Naive thymus-derived CD4-positive, alpha-beta T cell (primary cell): ENCODE measurements at regions not wholly inside any gene's neighbourhood (a gene's known extent, or its start where the extent isn't known, plus 50 kb on each side); places are given as distances from the start of the nearest gene placed in this dataset.

ENCODE experiments used
- ATAC-seq: fragments of 150-1000 bp; cut with Tn5 transposase; 2 replicates; pipeline ENCODE4 v1.10.0; 2021; ENCODE audit warnings: mild to moderate bottlenecking, moderate library complexity
- CTCF ChIA-PET: fragments of 350-600 bp; sonication (Branson Sonifier 250); formaldehyde crosslinking; loops from one replicate; lab custom pipeline; 2021; ENCODE audit warnings: antibody characterized with exemption; lab: Charles Lee
- POLR2A ChIA-PET: fragments of 350-600 bp; sonication (Branson Sonifier 250); formaldehyde crosslinking; loops from one replicate; lab custom pipeline; 2021; ENCODE audit warnings: antibody characterized with exemption, inconsistent platforms; lab: Charles Lee
- DNase-seq, 9 donors: peaks; one replicate each; pipeline versions ENCODE4 v3.0.0 to v3.0.0-alpha.2; 2020 to 2022; ENCODE audit warnings: mixed read lengths in 1 of 9
- H3K27ac ChIP-seq: one replicate; pipeline ENCODE4 v1.7.0; 2013; ENCODE audit warnings: mild to moderate bottlenecking, low read depth, low read length, moderate library complexity
- H3K27me3 ChIP-seq, 2 donors: one replicate each; pipeline ENCODE4 v1.7.0; 2013; ENCODE audit warnings: low read length in 2 of 2, mild to moderate bottlenecking in 2 of 2, moderate library complexity in 2 of 2; ENCODE audit not compliant: control insufficient read depth in 2 of 2, insufficient read depth in 2 of 2
- H3K36me3 ChIP-seq, 3 experiments: 1 replicate in 2 of 3; 2 replicates in 1 of 3; pipeline ENCODE4 v1.7.0; 2013; ENCODE audit warnings: low read length in 3 of 3, mild to moderate bottlenecking in 3 of 3, moderate library complexity in 1 of 3; ENCODE audit not compliant: insufficient read depth in 3 of 3, control insufficient read depth in 2 of 3
- H3K4me1 ChIP-seq, 2 donors: one replicate each; pipeline ENCODE4 v1.7.0; 2013; ENCODE audit warnings: low read length in 2 of 2, mild to moderate bottlenecking in 2 of 2, moderate library complexity in 1 of 2; ENCODE audit not compliant: control insufficient read depth in 2 of 2, insufficient read depth in 2 of 2
- H3K4me3 ChIP-seq: 2 replicates; pipeline ENCODE4 v1.7.0; 2013; ENCODE audit warnings: mild to moderate bottlenecking, low read length
- H3K9me3 ChIP-seq, 3 experiments: 1 replicate in 2 of 3; 2 replicates in 1 of 3; pipeline ENCODE4 v1.7.0; 2013; ENCODE audit warnings: low read length in 3 of 3; ENCODE audit not compliant: control insufficient read depth in 2 of 3
- H3K27ac Mint-ChIP-seq, 9 donors: one replicate each; pipeline ENCODE4 v1.8.0; 2020 to 2022; ENCODE audit warnings: mixed read lengths in 9 of 9, mild to moderate bottlenecking in 8 of 9, moderate library complexity in 5 of 9, inconsistent platforms in 2 of 9
- H3K27me3 Mint-ChIP-seq, 5 donors: one replicate each; pipeline ENCODE4 v1.8.0; 2021 to 2022; ENCODE audit warnings: mixed read lengths in 5 of 5, mild to moderate bottlenecking in 1 of 5
- H3K36me3 Mint-ChIP-seq, 5 donors: one replicate each; pipeline ENCODE4 v1.8.0; 2020 to 2022; ENCODE audit warnings: mixed read lengths in 5 of 5, mild to moderate bottlenecking in 3 of 5, inconsistent platforms in 1 of 5
- H3K4me1 Mint-ChIP-seq, 7 donors: one replicate each; pipeline ENCODE4 v1.8.0; 2020 to 2022; ENCODE audit warnings: mixed read lengths in 7 of 7, mild to moderate bottlenecking in 3 of 7, inconsistent platforms in 1 of 7
- H3K4me3 Mint-ChIP-seq, 10 donors: one replicate each; pipeline ENCODE4 v1.8.0; 2020 to 2022; ENCODE audit warnings: mild to moderate bottlenecking in 10 of 10, mixed read lengths in 10 of 10, moderate library complexity in 6 of 10, inconsistent platforms in 2 of 10
- H3K9me3 Mint-ChIP-seq, 11 donors: one replicate each; pipeline ENCODE4 v1.8.0; 2020 to 2022; ENCODE audit warnings: mixed read lengths in 11 of 11, mild to moderate bottlenecking in 4 of 11, inconsistent platforms in 1 of 11, moderate library complexity in 1 of 11
- intact Hi-C, 2 donors: fragments of 100-400 bp; cut with micrococcal nuclease; formaldehyde crosslinking; loops; one replicate each; pipeline ENCODE4 v1.15.1; 2023

DNA sequence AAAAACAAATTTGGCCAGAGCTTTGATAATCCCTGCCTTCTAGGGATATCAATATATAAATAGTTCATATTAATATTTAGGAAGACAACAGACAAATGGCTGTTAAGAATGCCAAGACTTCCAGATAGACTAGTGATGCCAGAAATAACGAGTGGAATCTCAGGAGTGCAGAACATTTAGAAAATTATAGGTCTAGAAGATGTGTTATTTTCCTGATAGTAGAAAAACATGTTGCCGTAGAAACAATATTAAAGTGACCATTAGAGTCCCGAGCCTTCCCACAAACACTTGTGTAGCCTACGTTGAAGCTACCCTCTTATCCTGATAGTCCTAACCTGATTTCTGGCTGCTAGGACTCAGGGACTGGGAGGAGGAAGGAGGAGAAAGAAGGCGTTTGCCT, 54.3 kb upstream of the ITGA6 start:
- Mint-ChIP-seq H3K36me3 (peaks cover 0 to 9% (median 4%) of the 10 kb centered on the region in 5 donors), H3K4me1 (peaks cover 0 to 10% (median 0%) of the 10 kb centered on the region in 7 donors), H3K27ac (no peak overlapping the region), H3K9me3 (peaks cover 2 to 21% (median 10%) of the 10 kb centered on the region in 11 donors), H3K4me3 (no peak overlapping the region), H3K27me3 (peaks cover 0 to 9% (median 0%) of the 10 kb centered on the region in 5 donors)
- Histone ChIP-seq H3K4me1 (no peaks in the 10 kb centered on the region), H3K27me3 (no peaks in the 10 kb centered on the region), H3K27ac (no peak overlapping the region), H3K4me3 (no peak overlapping the region), H3K9me3 (peaks cover 0 to 6% (median 0%) of the 10 kb centered on the region in 3 experiments), H3K36me3 (no peaks in the 10 kb centered on the region)
- intact Hi-C loops: no loop called here
- CTCF ChIA-PET: interaction anchor here (0.8 to 0.9 kb wide), 2 partner anchors 16 to 80 kb away, joined by 4 read pairs; no protein-coding TSS in a partner anchor
- ATAC-seq (no peak), DNase-seq (no peak)
- POLR2A ChIA-PET: no interaction called here

GRCh38 chr2:172373766-172374165, 53.6 kb upstream of the ITGA6 start:
- intact Hi-C loops: no loop called here

DNA sequence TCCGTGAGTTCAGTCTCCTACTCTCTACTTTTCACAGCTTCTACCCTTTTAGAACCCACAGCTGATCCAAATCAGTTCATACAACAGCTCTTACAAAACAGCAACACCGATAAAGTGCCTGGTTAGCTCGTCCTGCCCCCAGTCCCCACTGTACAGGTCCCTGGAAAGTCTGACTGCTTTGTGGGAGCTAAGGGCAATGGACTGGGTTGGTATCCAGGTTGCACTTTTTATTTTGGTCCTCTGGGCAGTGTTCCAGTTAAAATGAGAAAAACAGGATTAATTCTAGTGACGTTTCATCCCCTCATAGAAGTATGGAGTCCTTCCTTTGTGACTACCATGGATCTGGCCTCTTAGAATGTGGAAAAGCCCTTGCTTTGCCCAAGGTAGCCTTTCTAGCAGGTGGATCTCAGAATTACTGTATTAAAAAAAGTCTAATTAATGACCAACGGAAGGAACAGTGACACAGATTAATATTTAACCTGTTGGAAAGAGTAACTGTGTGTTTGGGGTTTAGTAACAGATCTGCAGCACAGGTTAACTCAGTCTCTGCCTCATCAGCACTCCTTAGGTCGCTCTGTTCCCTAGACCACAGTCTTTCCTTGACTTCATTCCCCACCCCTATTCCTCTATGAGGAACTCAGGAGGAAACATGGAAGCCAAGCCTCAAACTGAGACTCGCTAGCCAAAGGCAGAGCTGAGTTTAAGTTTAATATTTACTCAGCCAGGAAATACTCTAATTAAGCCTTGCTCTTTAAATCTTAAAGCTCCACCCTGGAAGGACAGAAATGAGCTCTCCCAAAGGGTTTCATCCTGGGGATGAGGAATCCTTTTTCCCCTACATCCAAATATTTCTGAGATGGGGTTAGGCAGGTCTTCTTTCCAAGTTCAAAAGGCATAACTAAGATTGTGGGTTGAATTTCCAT, 52.8 kb upstream of the ITGA6 start:
- Mint-ChIP-seq H3K9me3 (peaks cover 0 to 14% (median 5%) of the 10 kb centered on the region in 11 donors), H3K4me3 (no peak overlapping the region), H3K4me1 (peaks cover 0 to 10% (median 0%) of the 10 kb centered on the region in 7 donors), H3K36me3 (peaks cover 0 to 8% (median 3%) of the 10 kb centered on the region in 5 donors), H3K27ac (no peak overlapping the region), H3K27me3 (peaks cover 0 to 9% (median 0%) of the 10 kb centered on the region in 5 donors)
- H3K4me1 ChIP-seq: no peaks in the 10 kb centered on the region
- DNase-seq (no peak), ATAC-seq (no peak)
- intact Hi-C loops: no loop called here
- no peaks in the 10 kb centered on the region for H3K27me3 ChIP-seq
- ChIA-PET CTCF (no interaction called here), POLR2A (no interaction called here)
- H3K36me3 ChIP-seq: no peaks in the 10 kb centered on the region
- H3K4me3 ChIP-seq: no peak overlapping the region
- peaks cover 0 to 8% (median 0%) of the 10 kb centered on the region in 3 experiments for H3K9me3 ChIP-seq
- no peak overlapping the region for H3K27ac ChIP-seq

More at GRCh38 chr2:172373766-172374165, 53.6 kb upstream of the ITGA6 start:
- POLR2A ChIA-PET: no interaction called here
- no peak overlapping the region for H3K27ac ChIP-seq
- Mint-ChIP-seq H3K27ac (no peak overlapping the region), H3K4me3 (no peak overlapping the region), H3K36me3 (peaks cover 0 to 9% (median 0%) of the 10 kb centered on the region in 5 donors), H3K9me3 (peaks cover 2 to 14% (median 9%) of the 10 kb centered on the region in 11 donors), H3K4me1 (peaks cover 0 to 10% (median 0%) of the 10 kb centered on the region in 7 donors), H3K27me3 (peaks cover 0 to 9% (median 0%) of the 10 kb centered on the region in 5 donors)
- H3K4me1 ChIP-seq: no peaks in the 10 kb centered on the region
- CTCF ChIA-PET: no interaction called here
- ATAC-seq (no peak), DNase-seq (no peak)
- H3K27me3 ChIP-seq: no peaks in the 10 kb centered on the region
- H3K4me3 ChIP-seq: no peak overlapping the region
- H3K9me3 ChIP-seq: peaks cover 0 to 2% (median 0%) of the 10 kb centered on the region in 3 experiments
- no peaks in the 10 kb centered on the region for H3K36me3 ChIP-seq

DNA sequence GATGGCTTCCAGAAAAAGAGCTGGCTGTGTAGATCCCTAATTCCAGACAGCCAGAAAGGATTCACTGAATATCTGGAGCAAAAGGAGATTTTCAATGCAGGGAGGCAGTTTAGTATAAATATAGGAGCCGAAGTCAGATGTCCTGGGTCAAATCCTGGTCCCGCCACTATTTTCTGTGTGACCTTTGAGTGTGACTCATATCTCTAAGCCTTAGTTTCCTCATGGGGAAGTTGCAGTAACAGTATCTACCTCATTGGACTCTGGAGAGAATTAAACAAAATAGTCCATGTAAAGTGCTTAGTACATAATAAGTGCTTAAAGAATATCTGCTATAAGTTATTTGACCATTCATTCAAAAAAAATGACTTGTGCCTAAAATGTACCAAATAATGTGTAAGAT, 52.1 kb upstream of the ITGA6 start:
- ChIA-PET POLR2A (no interaction called here), CTCF (no interaction called here)
- H3K36me3 ChIP-seq: no peaks in the 10 kb centered on the region
- Mint-ChIP-seq H3K36me3 (peaks cover 0 to 8% (median 3%) of the 10 kb centered on the region in 5 donors), H3K27ac (no peak overlapping the region), H3K27me3 (peaks cover 0 to 9% (median 0%) of the 10 kb centered on the region in 5 donors), H3K9me3 (peaks cover 0 to 14% (median 5%) of the 10 kb centered on the region in 11 donors), H3K4me1 (peaks cover 0 to 10% (median 0%) of the 10 kb centered on the region in 7 donors), H3K4me3 (no peak overlapping the region)
- no peaks in the 10 kb centered on the region for H3K27me3 ChIP-seq
- no peak overlapping the region for H3K4me3 ChIP-seq
- no peak overlapping the region for H3K27ac ChIP-seq
- DNase-seq: no peak
- H3K9me3 ChIP-seq: peaks cover 0 to 8% (median 0%) of the 10 kb centered on the region in 3 experiments
- intact Hi-C loops: no loop called here
- H3K4me1 ChIP-seq: no peaks in the 10 kb centered on the region
- peak; percentile 57 for ATAC-seq

GRCh38 chr2:172376016-172376415, 51.4 kb upstream of the ITGA6 start:
- peaks cover 0 to 5% (median 0%) of the 10 kb centered on the region in 7 donors for H3K4me1 Mint-ChIP-seq
- peaks cover 0 to 6% (median 0%) of the 10 kb centered on the region in 5 donors for H3K27me3 Mint-ChIP-seq
- H3K4me1 ChIP-seq: no peaks in the 10 kb centered on the region
- DNase-seq (no peak), ATAC-seq (no peak)
- H3K27ac ChIP-seq: no peak overlapping the region
- H3K36me3 Mint-ChIP-seq: peaks cover 0 to 4% (median 3%) of the 10 kb centered on the region in 5 donors
- POLR2A ChIA-PET: no interaction called here
- H3K9me3 ChIP-seq: peaks cover 0 to 8% (median 0%) of the 10 kb centered on the region in 3 experiments
- H3K36me3 ChIP-seq: no peaks in the 10 kb centered on the region
- no peaks in the 10 kb centered on the region for H3K27me3 ChIP-seq
- intact Hi-C loops: no loop called here
- peaks cover 0 to 16% (median 4%) of the 10 kb centered on the region in 11 donors for H3K9me3 Mint-ChIP-seq
- H3K27ac Mint-ChIP-seq: no peak overlapping the region
- H3K4me3 ChIP-seq: no peak overlapping the region
- CTCF ChIA-PET: no interaction called here
- H3K4me3 Mint-ChIP-seq: no peak overlapping the region

DNA sequence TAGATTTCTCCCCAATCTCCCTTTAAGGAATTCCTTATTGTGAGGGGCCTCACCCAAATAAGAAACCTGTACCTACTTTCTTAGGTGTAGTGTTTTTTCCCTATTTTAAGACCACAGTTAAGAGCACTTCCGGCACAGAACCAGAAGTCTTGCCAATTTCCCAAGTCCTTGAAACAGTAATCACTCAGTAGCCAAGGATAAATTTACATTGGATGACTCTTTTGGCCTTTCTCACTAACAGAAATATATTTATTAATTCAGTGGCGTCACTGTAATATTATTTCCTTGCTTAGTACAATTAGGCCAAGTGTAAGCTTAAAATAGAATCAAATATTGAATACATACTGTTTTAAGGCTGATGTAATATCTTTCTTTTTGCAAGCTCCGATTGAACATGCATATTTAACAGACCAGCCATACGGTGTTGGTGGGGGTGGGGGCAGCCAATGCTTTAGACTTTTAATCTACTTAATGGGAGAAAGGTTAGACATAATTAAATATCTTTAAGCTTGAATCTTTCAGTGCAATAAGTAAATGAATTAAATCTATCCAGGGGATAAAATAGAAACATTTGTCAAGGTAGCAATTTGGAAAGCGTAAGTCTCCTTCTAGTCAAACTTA, 50.8 kb upstream of the ITGA6 start:
- no peak for ATAC-seq
- ChIA-PET POLR2A (no interaction called here), CTCF (no interaction called here)
- Mint-ChIP-seq H3K4me3 (no peak overlapping the region), H3K9me3 (peaks cover 0 to 18% (median 4%) of the 10 kb centered on the region in 11 donors), H3K36me3 (peaks cover 0 to 4% (median 3%) of the 10 kb centered on the region in 5 donors), H3K27me3 (peaks cover 0 to 6% (median 0%) of the 10 kb centered on the region in 5 donors), H3K4me1 (peaks cover 0 to 7% (median 0%) of the 10 kb centered on the region in 7 donors), H3K27ac (no peak overlapping the region)
- DNase-seq: no peak
- no peaks in the 10 kb centered on the region for H3K4me1 ChIP-seq
- H3K36me3 ChIP-seq: no peaks in the 10 kb centered on the region
- H3K9me3 ChIP-seq: peaks cover 0 to 8% (median 0%) of the 10 kb centered on the region in 3 experiments
- H3K27ac ChIP-seq: no peak overlapping the region
- intact Hi-C loops: no loop called here
- no peaks in the 10 kb centered on the region for H3K27me3 ChIP-seq
- H3K4me3 ChIP-seq: no peak overlapping the region
